Duodenal mucosa (tissue), 2 donors: ENCODE measurements at regions not wholly inside any gene's neighbourhood (a gene's known extent, or its start where the extent isn't known, plus 50 kb on each side); places are given as distances from the start of the nearest gene placed in this dataset.

Source experiments
- H3K27ac ChIP-seq: one replicate; pipeline ENCODE4 v1.7.0; 2013; ENCODE audit warnings: low read depth, low read length
- H3K27me3 ChIP-seq, 2 donors: one replicate each; pipeline ENCODE4 v1.7.0; 2013; ENCODE audit warnings: low read length in 2 of 2, control low read depth in 1 of 2; ENCODE audit not compliant: insufficient read depth in 2 of 2, control insufficient read depth in 1 of 2
- H3K36me3 ChIP-seq, 2 donors: one replicate each; pipeline ENCODE4 v1.7.0; 2013; ENCODE audit warnings: low read length in 2 of 2, control low read depth in 1 of 2; ENCODE audit not compliant: insufficient read depth in 2 of 2, control insufficient read depth in 1 of 2
- H3K4me1 ChIP-seq, 2 donors: one replicate each; pipeline ENCODE4 v1.7.0; 2013; ENCODE audit warnings: low read length in 2 of 2, control low read depth in 1 of 2; ENCODE audit not compliant: insufficient read depth in 2 of 2, control insufficient read depth in 1 of 2
- H3K4me3 ChIP-seq, 2 donors: one replicate each; pipeline ENCODE4 v1.7.0; 2013; ENCODE audit warnings: low read length in 2 of 2, low read depth in 1 of 2
- H3K9ac ChIP-seq, 2 donors: one replicate each; pipeline ENCODE4 v1.7.0; 2013; ENCODE audit warnings: low read length in 2 of 2, low read depth in 1 of 2
- H3K9me3 ChIP-seq, 2 donors: one replicate each; pipeline ENCODE4 v1.7.0; 2013; ENCODE audit warnings: low read length in 2 of 2, control low read depth in 1 of 2; ENCODE audit not compliant: control insufficient read depth in 1 of 2

DNA sequence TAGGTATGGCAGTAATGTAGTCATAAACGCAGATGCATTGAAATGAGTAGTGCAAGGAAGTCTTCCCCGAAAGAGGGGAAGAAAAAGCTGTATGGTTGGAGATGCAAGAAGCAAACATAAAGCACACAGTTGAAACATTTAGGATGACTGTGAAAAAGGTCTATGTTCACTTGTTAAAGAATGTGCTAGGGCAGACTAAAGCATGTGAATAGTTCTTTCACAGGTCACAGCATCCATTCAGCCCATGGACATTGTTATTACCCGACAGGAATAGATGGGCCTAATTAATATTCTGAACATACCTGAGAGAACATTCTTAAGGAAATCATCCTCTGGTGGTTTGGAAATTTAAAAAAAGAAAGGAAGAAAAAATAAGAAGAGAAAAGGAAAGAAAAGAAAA is 595.2 kb downstream of the ZIC1 start:
- H3K27me3 ChIP-seq, result no peaks in the 10 kb centered on the region
- H3K9ac ChIP-seq, result no peak overlapping the region
- H3K4me3 ChIP-seq, result no peak overlapping the region
- H3K4me1 ChIP-seq, result no peaks in the 10 kb centered on the region
- no peaks in the 10 kb centered on the region for H3K9me3 ChIP-seq
- H3K36me3 ChIP-seq, result no peaks in the 10 kb centered on the region
- H3K27ac ChIP-seq, result no peak overlapping the region

- Histone ChIP-seq H3K9ac (no peak overlapping the region), H3K36me3 (no peaks in the 10 kb centered on the region), H3K27me3 (no peaks in the 10 kb centered on the region), H3K9me3 (no peaks in the 10 kb centered on the region), H3K4me1 (no peaks in the 10 kb centered on the region), H3K27ac (no peak overlapping the region), H3K4me3 (no peak overlapping the region)
Observed at GRCh38 chr3:148005456-148005855, 596.3 kb downstream of the ZIC1 start.

DNA sequence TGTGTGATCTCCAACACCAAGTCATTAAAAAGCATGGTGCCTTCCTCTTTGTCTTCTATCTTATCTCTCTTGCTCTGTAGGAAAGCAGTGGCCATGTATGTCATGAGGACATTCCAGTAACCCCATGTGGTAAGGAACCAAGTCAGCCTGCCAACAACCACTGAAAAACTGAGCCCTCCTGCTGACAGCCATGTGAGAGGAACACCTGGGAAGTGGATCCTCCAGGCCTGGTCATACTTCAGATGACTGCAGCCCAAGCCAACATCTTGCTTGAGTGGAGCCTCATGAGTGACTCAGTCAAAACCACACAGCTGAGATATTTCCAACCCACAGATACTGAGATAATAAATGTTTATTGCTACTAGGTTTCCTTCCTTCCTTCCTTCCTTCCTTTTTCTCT is 597.3 kb downstream of the ZIC1 start:
- H3K27ac ChIP-seq, result no peak overlapping the region
- no peaks in the 10 kb centered on the region for H3K9me3 ChIP-seq
- H3K4me1 ChIP-seq, result no peaks in the 10 kb centered on the region
- H3K27me3 ChIP-seq, result no peaks in the 10 kb centered on the region
- no peak overlapping the region for H3K9ac ChIP-seq
- no peak overlapping the region for H3K4me3 ChIP-seq
- no peaks in the 10 kb centered on the region for H3K36me3 ChIP-seq

DNA sequence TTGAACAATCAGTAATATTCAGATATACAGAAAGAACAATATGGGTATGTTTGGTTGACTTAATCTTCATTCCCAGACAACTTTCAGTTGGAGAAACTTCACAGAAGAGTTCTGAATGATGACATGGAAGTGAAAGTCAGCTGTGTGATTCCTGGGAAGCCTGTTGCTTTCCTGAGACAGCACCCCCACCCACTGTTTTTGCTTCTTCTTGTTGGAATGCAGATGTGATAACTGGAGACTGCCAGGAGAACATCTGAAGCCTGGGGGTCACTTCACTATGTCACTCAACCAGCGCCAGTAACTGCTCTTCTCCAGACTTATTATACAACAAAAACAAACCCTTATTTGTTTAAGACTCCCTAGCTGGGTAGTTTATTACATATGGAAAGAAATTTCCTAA is 599.4 kb downstream of the ZIC1 start:
- Histone ChIP-seq H3K4me3 (no peak overlapping the region), H3K36me3 (no peaks in the 10 kb centered on the region), H3K9ac (no peak overlapping the region), H3K4me1 (no peaks in the 10 kb centered on the region), H3K27me3 (no peaks in the 10 kb centered on the region), H3K27ac (no peak overlapping the region), H3K9me3 (no peaks in the 10 kb centered on the region)

DNA sequence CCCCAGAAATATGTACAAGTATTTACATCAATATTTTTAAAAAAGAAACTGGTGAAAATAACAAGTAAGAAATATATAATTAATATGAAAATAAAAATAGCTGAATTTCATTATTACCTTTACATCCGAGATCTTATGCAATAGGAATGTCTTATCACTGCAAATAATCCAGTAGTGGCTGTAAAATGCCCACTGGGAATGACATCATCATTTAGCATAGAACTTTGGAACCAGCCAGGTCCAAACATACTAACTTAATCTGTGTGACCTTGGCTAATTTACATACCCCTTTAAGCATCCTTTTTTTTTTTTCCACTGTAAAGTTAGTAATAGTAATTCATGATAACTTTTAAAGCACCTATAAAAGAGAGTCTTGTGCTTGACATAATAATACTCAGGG is 611.7 kb downstream of the ZIC1 start:
- H3K4me3 ChIP-seq, result no peak overlapping the region
- H3K27me3 ChIP-seq, result no peaks in the 10 kb centered on the region
- H3K9me3 ChIP-seq, result peaks cover 0 to 1% of the 10 kb centered on the region in 2 donors
- no peak overlapping the region for H3K9ac ChIP-seq
- H3K27ac ChIP-seq, result no peak overlapping the region
- H3K4me1 ChIP-seq, result no peaks in the 10 kb centered on the region
- H3K36me3 ChIP-seq, result no peaks in the 10 kb centered on the region

DNA sequence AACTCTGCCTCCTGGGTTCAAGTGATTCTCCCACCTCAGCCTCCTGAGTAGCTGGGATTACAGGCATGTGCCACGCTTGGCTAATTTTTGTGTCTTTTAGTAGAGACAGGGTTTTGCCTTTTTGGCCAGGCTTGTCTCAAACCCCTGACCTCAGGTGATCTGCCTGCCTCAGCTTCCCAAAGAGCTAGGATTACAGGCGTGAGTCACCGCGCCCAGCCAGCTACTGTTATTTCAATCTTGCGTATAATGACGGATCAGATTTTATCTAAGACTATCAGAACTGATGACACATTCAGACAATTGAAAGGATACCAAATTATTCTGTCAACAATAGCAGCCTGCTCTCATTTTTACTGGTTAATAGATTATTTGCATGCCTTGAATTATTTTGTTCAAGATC is 612.2 kb downstream of the ZIC1 start:
- no peak overlapping the region for H3K27ac ChIP-seq
- H3K36me3 ChIP-seq, result no peaks in the 10 kb centered on the region
- no peak overlapping the region for H3K9ac ChIP-seq
- no peak overlapping the region for H3K4me3 ChIP-seq
- H3K27me3 ChIP-seq, result no peaks in the 10 kb centered on the region
- no peaks in the 10 kb centered on the region for H3K4me1 ChIP-seq
- no peaks in the 10 kb centered on the region for H3K9me3 ChIP-seq

GRCh38 chr3:148023994-148024393 is 614.8 kb downstream of the ZIC1 start:
- no peaks in the 10 kb centered on the region for H3K4me1 ChIP-seq
- H3K36me3 ChIP-seq, result no peaks in the 10 kb centered on the region
- H3K27me3 ChIP-seq, result no peaks in the 10 kb centered on the region
- H3K9ac ChIP-seq, result no peak overlapping the region
- no peaks in the 10 kb centered on the region for H3K9me3 ChIP-seq
- H3K27ac ChIP-seq, result no peak overlapping the region
- H3K4me3 ChIP-seq, result no peak overlapping the region

- Histone ChIP-seq H3K27me3 (no peaks in the 10 kb centered on the region), H3K4me3 (no peak overlapping the region), H3K9ac (no peak overlapping the region), H3K27ac (no peak overlapping the region), H3K4me1 (no peaks in the 10 kb centered on the region), H3K36me3 (no peaks in the 10 kb centered on the region), H3K9me3 (no peaks in the 10 kb centered on the region)
Observed at GRCh38 chr3:148026009-148026588, 616.9 kb downstream of the ZIC1 start.

GRCh38 chr3:148030975-148031374 is 621.8 kb downstream of the ZIC1 start:
- no peaks in the 10 kb centered on the region for H3K36me3 ChIP-seq
- H3K27me3 ChIP-seq, result no peaks in the 10 kb centered on the region
- H3K9ac ChIP-seq, result no peak overlapping the region
- no peaks in the 10 kb centered on the region for H3K9me3 ChIP-seq
- H3K27ac ChIP-seq, result no peak overlapping the region
- H3K4me1 ChIP-seq, result no peaks in the 10 kb centered on the region
- H3K4me3 ChIP-seq, result no peak overlapping the region

GRCh38 chr3:148034353-148034752 is 625.2 kb downstream of the ZIC1 start:
- H3K36me3 ChIP-seq, result no peaks in the 10 kb centered on the region
- no peaks in the 10 kb centered on the region for H3K9me3 ChIP-seq
- H3K27me3 ChIP-seq, result no peaks in the 10 kb centered on the region
- no peak overlapping the region for H3K4me3 ChIP-seq
- no peaks in the 10 kb centered on the region for H3K4me1 ChIP-seq
- H3K9ac ChIP-seq, result no peak overlapping the region
- no peak overlapping the region for H3K27ac ChIP-seq

DNA sequence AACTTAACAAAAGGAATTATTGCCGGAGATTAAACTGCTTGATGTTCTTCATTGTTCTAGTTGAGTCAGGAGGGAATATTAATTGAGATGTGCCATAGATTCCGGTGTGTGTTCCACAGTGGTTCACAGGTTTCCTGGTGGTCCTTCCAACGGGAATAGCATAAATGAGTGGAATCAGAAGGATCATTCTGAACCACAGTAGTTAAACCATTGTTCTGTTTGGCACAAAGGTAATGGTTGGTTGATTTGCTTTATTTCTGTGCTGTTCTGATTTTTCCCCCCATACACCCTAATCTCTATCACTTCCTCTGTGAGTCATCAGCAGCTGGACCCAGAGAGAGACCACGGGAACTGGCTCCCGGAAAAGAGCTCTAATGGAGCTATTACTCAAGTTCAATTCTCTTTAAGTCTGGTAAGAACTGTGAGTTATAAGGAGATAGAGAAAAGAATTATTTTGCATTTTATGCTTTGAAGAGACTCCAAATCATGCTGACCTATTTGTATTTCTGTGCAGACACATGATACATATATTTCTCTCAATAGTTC is 627.2 kb downstream of the ZIC1 start:
- Histone ChIP-seq H3K9me3 (no peaks in the 10 kb centered on the region), H3K27ac (no peak overlapping the region), H3K27me3 (no peaks in the 10 kb centered on the region), H3K36me3 (no peaks in the 10 kb centered on the region), H3K4me1 (no peaks in the 10 kb centered on the region), H3K4me3 (no peak overlapping the region), H3K9ac (no peak overlapping the region)
